ENCODE measurements at regions not wholly inside any gene's neighbourhood (a gene's known extent, or its start where the extent isn't known, plus 50 kb on each side); places are given as distances from the start of the nearest gene placed in this dataset.

- DNase-seq: no peak
These were observed 186.6 kb upstream of the BCL6 start for GRCh38 chr3:187931770-187932278.

- DNase-seq: no peak
These were observed 187.3 kb upstream of the BCL6 start for GRCh38 chr3:187932530-187932929.

GRCh38 chr3:187935623-187936156 is 190.4 kb upstream of the BCL6 start:
- DNase-seq: peak; percentile 39

- DNase-seq: no peak
These were observed 191.4 kb upstream of the BCL6 start for GRCh38 chr3:187936676-187937075.

GRCh38 chr3:187939891-187940290 is 194.6 kb upstream of the BCL6 start:
- no peak for DNase-seq

- no peak for DNase-seq
These were observed 196.0 kb upstream of the BCL6 start for GRCh38 chr3:187941135-187941847.

- no peak for DNase-seq
These were observed 196.6 kb upstream of the BCL6 start for GRCh38 chr3:187941848-187942194.

- DNase-seq: no peak
These were observed 197.5 kb upstream of the BCL6 start for GRCh38 chr3:187942658-187943241.

GRCh38 chr3:187943677-187944389 is 198.6 kb upstream of the BCL6 start:
- no peak for DNase-seq

- no peak for DNase-seq
These were observed 199.3 kb upstream of the BCL6 start for GRCh38 chr3:187944390-187945179.

- no peak for DNase-seq
These were observed 200.1 kb upstream of the BCL6 start for GRCh38 chr3:187945374-187945773.

GRCh38 chr3:187946163-187946691 is 201.0 kb upstream of the BCL6 start:
- DNase-seq: peak; percentile 53

GRCh38 chr3:187946981-187947380 is 201.7 kb upstream of the BCL6 start:
- DNase-seq: no peak

- DNase-seq: no peak
These were observed 202.8 kb upstream of the BCL6 start for GRCh38 chr3:187947927-187948682.

- no peak for DNase-seq
These were observed 204.0 kb upstream of the BCL6 start for GRCh38 chr3:187949093-187949820.

GRCh38 chr3:187950671-187951070 is 203.3 kb upstream of the LPP start:
- DNase-seq: no peak

- DNase-seq: no peak
These were observed 202.3 kb upstream of the LPP start for GRCh38 chr3:187951452-187952190.

GRCh38 chr3:187952849-187953248 is 201.1 kb upstream of the LPP start:
- no peak for DNase-seq

GRCh38 chr3:187954516-187954872 is 199.5 kb upstream of the LPP start:
- DNase-seq: no peak

GRCh38 chr3:187954873-187955586 is 198.9 kb upstream of the LPP start:
- DNase-seq: no peak

Measured in SHP77 treated with DMSO at 0.1 percent for 48 hours (cell line).